ENCODE measurements at regions not wholly inside any gene's neighbourhood (a gene's known extent, or its start where the extent isn't known, plus 50 kb on each side); places are given as distances from the start of the nearest gene placed in this dataset.

DNA sequence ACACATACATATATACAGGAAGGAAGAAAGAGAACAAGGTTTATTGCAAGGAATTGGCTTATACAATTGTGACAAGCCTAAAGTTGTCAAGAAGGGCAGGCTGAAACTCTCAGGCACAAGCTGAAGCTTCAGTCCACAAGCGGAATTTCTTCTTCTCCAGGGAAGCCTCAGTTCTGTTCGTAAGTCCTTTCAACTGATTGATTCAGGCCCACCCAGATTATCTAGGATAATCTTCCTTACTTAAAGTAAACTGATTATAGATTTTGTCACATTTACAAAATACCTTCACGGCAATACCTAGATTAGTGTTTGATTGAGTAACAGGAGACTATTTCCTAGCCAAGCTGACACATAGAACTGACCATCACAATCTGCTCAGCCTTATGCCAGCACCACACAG is 81.5 kb upstream of the TMEM260 start:
- H3K27ac ChIP-seq (ENCODE audit: low read length) = no peak overlapping the region
- H3K27me3 ChIP-seq (ENCODE audit: low read depth, low read length) = peaks cover 16% of the 10 kb centered on the region
- no peak overlapping the region for H3K9ac ChIP-seq (ENCODE audit: low read length)
- no peak overlapping the region for H3K4me2 ChIP-seq (ENCODE audit: low read length)
- no peaks in the 10 kb centered on the region for H3K4me1 ChIP-seq (ENCODE audit: low read length)
- no peaks in the 10 kb centered on the region for H3K9me3 ChIP-seq (ENCODE audit: insufficient read depth, low read length)
- no peaks in the 10 kb centered on the region for H3K36me3 ChIP-seq (replicated peaks; ENCODE audit: low read depth, low read length)
- H3K79me2 ChIP-seq (ENCODE audit: low read length) = no peaks in the 10 kb centered on the region
- no peak overlapping the region for H3K4me3 ChIP-seq (ENCODE audit: low read length)
- no peaks in the 10 kb centered on the region for H4K20me1 ChIP-seq (ENCODE audit: insufficient read depth, low read length)
- H2AFZ ChIP-seq (ENCODE audit: low read depth, low read length) = no peak overlapping the region
- TF ChIP-seq EZH2phosphoT487 (IDR thresholded peaks at IDR 0.05; ENCODE audit: low read depth) = no peak
- TF ChIP-seq CTCF (IDR thresholded peaks at IDR 0.05; ENCODE audit: low read depth, low read length) = no peak

DNA sequence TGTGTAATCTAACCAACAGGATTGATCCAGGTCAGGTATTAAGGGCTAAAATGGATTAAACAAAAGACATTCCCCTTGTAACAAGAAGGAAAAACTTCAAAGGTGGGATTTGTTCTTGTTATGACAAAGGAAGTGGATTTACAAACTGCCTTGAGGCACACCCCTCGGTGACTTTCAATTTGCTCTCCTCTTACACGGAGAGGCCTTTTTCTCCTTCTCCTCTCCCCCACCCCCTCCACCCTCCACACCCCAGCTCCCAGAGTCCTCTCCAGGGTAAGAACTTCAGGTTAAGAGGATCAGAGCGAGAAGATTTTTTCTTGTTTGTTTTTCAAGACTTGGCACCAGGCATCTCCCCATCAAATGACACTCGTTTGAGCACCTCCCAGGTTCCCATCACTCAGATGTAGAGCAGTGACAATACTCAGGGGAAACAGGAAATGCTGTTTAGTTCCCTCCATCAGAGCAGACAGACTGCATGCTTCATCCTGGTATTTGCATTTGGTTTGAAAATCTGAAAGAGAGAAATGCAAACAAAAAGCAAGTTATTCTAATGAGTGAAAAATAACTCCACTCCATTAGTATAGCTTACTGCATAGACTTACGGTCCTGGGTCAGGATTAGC is 77.6 kb upstream of the TMEM260 start:
- H3K27ac ChIP-seq (ENCODE audit: low read length) = no peak overlapping the region
- no peaks in the 10 kb centered on the region for H3K4me1 ChIP-seq (ENCODE audit: low read length)
- H3K4me2 ChIP-seq (ENCODE audit: low read length) = no peak overlapping the region
- H3K9ac ChIP-seq (ENCODE audit: low read length) = no peak overlapping the region
- H3K36me3 ChIP-seq (replicated peaks; ENCODE audit: low read depth, low read length) = no peaks in the 10 kb centered on the region
- no peaks in the 10 kb centered on the region for H3K79me2 ChIP-seq (ENCODE audit: low read length)
- H3K27me3 ChIP-seq (ENCODE audit: low read depth, low read length) = peaks cover 34% of the 10 kb centered on the region
- H2AFZ ChIP-seq (ENCODE audit: low read depth, low read length) = no peak overlapping the region
- no peaks in the 10 kb centered on the region for H3K9me3 ChIP-seq (ENCODE audit: insufficient read depth, low read length)
- H4K20me1 ChIP-seq (ENCODE audit: insufficient read depth, low read length) = no peaks in the 10 kb centered on the region
- no peak for TF ChIP-seq CTCF (IDR thresholded peaks at IDR 0.05; ENCODE audit: low read depth, low read length)
- H3K4me3 ChIP-seq (ENCODE audit: low read length) = no peak overlapping the region

GRCh38 chr14:56505361-56505760 is 74.2 kb upstream of the TMEM260 start:
- H3K27me3 ChIP-seq (ENCODE audit: low read depth, low read length) = peaks cover 34% of the 10 kb centered on the region
- TF ChIP-seq EZH2phosphoT487 (IDR thresholded peaks at IDR 0.05; ENCODE audit: low read depth) = no peak
- TF ChIP-seq CTCF (IDR thresholded peaks at IDR 0.05; ENCODE audit: low read depth, low read length) = no peak
- H3K4me1 ChIP-seq (ENCODE audit: low read length) = no peaks in the 10 kb centered on the region

DNA sequence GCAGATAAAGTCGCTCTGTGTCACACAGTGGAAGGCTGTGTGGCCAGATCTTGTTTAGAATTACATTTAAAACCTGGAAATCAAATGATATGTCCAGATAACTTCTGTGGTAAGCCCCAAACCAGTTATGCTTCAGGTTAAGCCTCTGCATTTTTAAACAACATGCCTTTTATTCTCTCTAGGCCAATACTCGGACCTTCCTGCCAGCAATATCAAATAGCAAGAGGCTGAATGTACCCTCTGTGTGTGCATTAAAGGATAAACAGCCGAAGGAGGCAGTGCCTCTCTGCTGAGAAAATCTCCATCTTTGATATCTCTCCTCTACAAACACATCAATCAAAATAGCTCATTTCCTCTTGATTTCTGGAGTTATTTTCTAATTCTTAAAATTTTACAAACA is 67.1 kb upstream of the TMEM260 start:
- Histone ChIP-seq H3K9ac (ENCODE audit: low read length) (no peak overlapping the region), H3K9me3 (ENCODE audit: insufficient read depth, low read length) (no peaks in the 10 kb centered on the region), H3K4me3 (ENCODE audit: low read length) (no peak overlapping the region), H4K20me1 (ENCODE audit: insufficient read depth, low read length) (no peaks in the 10 kb centered on the region), H3K4me2 (ENCODE audit: low read length) (no peak overlapping the region), H3K36me3 (replicated peaks; ENCODE audit: low read depth, low read length) (no peaks in the 10 kb centered on the region), H3K27me3 (ENCODE audit: low read depth, low read length) (peaks cover 7% of the 10 kb centered on the region), H3K79me2 (ENCODE audit: low read length) (no peaks in the 10 kb centered on the region), H2AFZ (ENCODE audit: low read depth, low read length) (no peak overlapping the region), H3K4me1 (ENCODE audit: low read length) (no peaks in the 10 kb centered on the region), H3K27ac (ENCODE audit: low read length) (no peak overlapping the region)
- no peak for TF ChIP-seq CTCF (IDR thresholded peaks at IDR 0.05; ENCODE audit: low read depth, low read length)
- TF ChIP-seq EZH2phosphoT487 (IDR thresholded peaks at IDR 0.05; ENCODE audit: low read depth) = no peak

More at GRCh38 chr14:56505361-56505760, 74.2 kb upstream of the TMEM260 start:
- H3K9ac ChIP-seq (ENCODE audit: low read length) = no peak overlapping the region
- H3K79me2 ChIP-seq (ENCODE audit: low read length) = no peaks in the 10 kb centered on the region
- no peak overlapping the region for H3K4me2 ChIP-seq (ENCODE audit: low read length)
- no peak overlapping the region for H2AFZ ChIP-seq (ENCODE audit: low read depth, low read length)
- no peaks in the 10 kb centered on the region for H4K20me1 ChIP-seq (ENCODE audit: insufficient read depth, low read length)
- H3K36me3 ChIP-seq (replicated peaks; ENCODE audit: low read depth, low read length) = no peaks in the 10 kb centered on the region
- H3K9me3 ChIP-seq (ENCODE audit: insufficient read depth, low read length) = no peaks in the 10 kb centered on the region
- H3K27ac ChIP-seq (ENCODE audit: low read length) = no peak overlapping the region
- H3K4me3 ChIP-seq (ENCODE audit: low read length) = no peak overlapping the region

Data from OCI-LY3 (cell line).